ENCODE measurements at regions not wholly inside any gene's neighbourhood (a gene's known extent, or its start where the extent isn't known, plus 50 kb on each side); places are given as distances from the start of the nearest gene placed in this dataset.

DNA sequence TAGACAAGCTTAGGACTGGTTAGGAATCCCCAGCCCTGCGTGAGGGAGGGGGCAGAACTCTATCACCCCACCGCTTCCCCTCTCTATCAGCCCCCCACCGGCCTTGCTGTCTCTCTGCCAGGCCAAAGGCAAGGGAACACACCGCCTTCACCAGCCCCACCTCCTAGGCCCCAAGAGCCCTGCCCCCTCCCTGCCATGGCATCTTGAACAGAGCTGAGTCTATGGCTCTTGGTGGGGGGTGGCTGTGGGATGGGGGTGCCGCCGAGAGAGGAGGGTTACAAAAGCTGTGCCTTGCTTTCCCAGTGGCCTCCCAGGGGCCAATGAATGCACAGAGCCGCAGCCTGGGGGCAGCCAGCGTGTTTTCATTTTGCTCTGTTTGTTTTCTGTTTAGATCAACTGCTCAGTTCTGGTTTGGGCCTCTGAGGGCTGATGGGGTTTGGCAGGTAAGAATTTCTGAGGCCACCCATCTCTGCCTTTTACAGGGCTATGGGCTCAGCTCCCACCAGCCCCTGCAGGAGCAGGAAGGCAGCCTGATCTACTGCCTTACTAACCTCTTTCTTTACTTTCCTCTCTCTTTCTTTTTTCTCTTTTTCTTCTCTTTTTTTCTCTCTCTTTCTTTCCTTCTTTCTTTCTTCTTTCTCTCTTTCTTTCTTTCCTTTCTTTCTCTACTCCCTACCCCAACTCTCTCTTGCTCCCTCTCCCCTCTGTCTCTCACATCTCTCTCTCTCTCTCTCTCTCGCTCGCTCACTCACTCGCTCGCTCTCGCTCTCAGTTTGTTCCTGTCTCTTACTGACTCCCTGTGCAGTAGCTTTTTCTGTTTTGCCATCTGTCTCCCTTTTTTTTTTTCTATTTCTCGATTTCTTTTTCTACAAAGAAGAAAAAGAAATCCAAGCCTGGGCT is 128.3 kb downstream of the PJA1 start:
- in situ Hi-C loops (cut with HindIII; ENCODE audit: low pct_unique_long_range_greater_than_20kb, low sequenced_read_pairs) = no loop called here
- DNase-seq (ENCODE audit: low read depth, low spot score) = no peak

DNA sequence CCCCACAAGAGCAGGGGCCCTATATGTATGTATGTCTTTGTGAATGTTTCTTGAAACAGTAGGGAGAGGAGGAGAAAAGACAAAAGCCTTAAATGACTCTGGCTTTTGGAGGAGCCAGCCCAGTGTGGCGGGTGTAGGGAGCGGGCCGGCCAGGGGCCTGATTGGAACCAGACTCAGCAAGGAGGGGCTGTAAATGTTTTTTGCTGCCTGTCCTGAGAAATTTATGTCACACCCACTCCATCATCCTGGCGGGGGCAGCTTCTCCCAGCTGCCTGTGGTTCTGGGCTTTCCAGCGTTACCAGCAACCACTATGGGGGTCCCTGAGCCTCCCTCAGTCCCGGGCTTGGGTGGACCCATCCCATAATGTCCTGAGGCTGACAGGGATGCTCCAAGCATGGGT is 130.8 kb downstream of the PJA1 start:
- in situ Hi-C loops (cut with HindIII; ENCODE audit: low pct_unique_long_range_greater_than_20kb, low sequenced_read_pairs) = no loop called here
- DNase-seq (ENCODE audit: low read depth, low spot score) = no peak

- in situ Hi-C loops (cut with HindIII; ENCODE audit: low pct_unique_long_range_greater_than_20kb, low sequenced_read_pairs) = no loop called here
- DNase-seq (ENCODE audit: low read depth, low spot score) = no peak
Observed at GRCh38 chrX:69033936-69034335, 131.3 kb downstream of the PJA1 start.

GRCh38 chrX:69032601-69033000 is 132.7 kb downstream of the PJA1 start:
- no peak for DNase-seq (ENCODE audit: low read depth, low spot score)
- in situ Hi-C loops (cut with HindIII; ENCODE audit: low pct_unique_long_range_greater_than_20kb, low sequenced_read_pairs) = no loop called here

DNA sequence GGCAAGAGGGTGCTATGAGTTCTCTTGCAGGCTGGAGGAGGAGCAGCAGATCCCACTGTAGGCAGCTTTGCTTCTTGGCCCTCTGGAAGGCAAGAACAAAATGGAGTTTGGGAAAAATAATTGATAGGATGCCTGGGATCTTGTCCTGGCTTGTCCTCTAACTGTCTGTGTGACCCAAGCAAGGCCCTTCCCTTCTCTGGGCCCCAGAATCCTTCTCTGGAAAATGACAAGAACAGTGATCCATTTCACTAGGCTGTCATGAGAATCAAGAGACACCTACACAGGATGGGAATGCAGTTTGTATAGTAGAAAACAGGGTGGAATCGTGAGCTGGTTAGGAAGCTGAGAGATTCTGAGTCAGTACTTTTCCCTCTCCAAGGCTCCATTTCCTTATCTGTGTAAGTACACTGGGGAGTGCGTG is 133.3 kb downstream of the PJA1 start:
- no peak for DNase-seq (ENCODE audit: low read depth, low spot score)
- in situ Hi-C loops (cut with HindIII; ENCODE audit: low pct_unique_long_range_greater_than_20kb, low sequenced_read_pairs) = no loop called here

DNA sequence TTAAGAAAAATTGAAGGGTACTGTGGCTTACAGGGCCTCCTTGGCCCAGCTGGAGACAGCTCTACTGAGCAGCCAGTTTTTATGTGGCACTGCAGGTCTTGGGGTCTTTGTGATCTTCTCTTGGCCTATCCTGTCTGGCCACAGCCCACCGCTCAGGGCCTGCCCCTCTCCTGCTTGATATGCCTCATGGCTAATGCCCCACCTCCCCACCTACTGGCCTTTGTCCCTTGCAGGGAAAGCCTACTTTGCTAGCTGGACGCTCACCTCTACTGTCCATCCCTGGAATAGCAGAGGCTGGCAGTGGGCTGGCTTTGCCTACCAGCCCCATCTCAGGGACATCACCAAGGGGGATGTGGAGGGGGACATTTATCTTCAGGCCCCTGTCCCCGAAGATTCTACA is 134.1 kb downstream of the PJA1 start:
- no peak for DNase-seq (ENCODE audit: low read depth, low spot score)
- in situ Hi-C loops (cut with HindIII; ENCODE audit: low pct_unique_long_range_greater_than_20kb, low sequenced_read_pairs) = no loop called here

DNA sequence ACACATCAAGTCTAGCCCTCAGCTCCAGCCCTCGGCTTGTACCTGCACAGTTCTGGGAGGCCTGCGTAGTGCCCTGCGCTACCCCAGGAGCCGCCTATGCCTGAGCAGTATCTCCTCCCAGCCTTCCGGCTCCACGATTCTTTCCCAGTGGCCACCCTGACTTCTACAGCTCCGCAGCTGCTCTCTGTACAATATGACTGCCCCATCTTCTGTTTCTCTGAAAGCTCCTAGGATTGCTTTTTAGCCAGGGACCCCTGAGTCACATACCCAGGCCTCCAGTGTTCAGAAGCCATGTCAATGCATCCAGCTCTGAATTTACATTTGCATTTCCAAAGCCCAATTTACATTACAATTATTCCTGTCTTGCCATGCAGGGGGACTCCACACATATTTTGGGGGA is 135.5 kb downstream of the PJA1 start:
- in situ Hi-C loops (cut with HindIII; ENCODE audit: low pct_unique_long_range_greater_than_20kb, low sequenced_read_pairs) = no loop called here
- DNase-seq (ENCODE audit: low read depth, low spot score) = no peak

- no peak for DNase-seq (ENCODE audit: low read depth, low spot score)
- in situ Hi-C loops (cut with HindIII; ENCODE audit: low pct_unique_long_range_greater_than_20kb, low sequenced_read_pairs) = no loop called here
Observed at GRCh38 chrX:69028761-69029120, 136.5 kb downstream of the PJA1 start.

DNA sequence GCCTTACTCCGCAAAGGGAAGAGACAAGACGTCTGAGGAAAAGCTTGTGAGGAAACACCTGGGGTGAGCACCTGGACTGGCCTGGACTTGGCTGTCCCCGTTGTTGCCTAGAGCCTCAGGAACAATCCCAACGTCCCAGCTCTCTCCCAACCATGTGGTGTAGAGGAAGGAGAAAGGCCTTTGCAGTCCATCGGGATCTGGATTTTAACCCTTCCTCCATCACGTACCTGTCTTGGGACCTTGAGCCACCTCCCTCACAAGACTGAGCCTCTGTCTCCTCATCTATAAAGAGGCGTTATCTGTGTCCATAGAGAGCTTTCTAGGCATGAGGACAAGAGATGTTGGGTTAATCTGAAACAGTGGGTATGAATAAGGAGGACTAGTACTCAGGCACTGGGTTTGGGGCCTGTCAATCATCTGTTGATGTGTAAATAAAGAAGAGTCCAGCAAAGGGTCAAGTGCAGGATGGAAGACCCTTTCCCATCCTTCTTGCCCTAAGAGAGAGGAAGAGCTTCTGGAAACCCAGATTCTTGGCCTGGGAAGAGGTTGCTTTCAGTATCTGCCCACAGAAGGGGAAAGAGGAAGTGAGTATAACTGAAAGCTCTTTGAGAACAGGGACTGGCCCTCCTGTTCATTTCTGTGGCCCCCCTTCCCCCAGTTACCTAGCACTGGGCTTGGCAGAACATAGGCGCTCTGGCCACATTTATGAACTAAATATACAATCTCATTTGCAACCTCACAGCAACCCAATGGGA is 137.1 kb downstream of the PJA1 start:
- no peak for DNase-seq (ENCODE audit: low read depth, low spot score)
- in situ Hi-C loops (cut with HindIII; ENCODE audit: low pct_unique_long_range_greater_than_20kb, low sequenced_read_pairs) = no loop called here

GRCh38 chrX:69027181-69028005 is 137.9 kb downstream of the PJA1 start:
- no peak for DNase-seq (ENCODE audit: low read depth, low spot score)
- in situ Hi-C loops (cut with HindIII; ENCODE audit: low pct_unique_long_range_greater_than_20kb, low sequenced_read_pairs) = no loop called here

GRCh38 chrX:69025802-69026301 is 139.4 kb downstream of the PJA1 start:
- in situ Hi-C loops (cut with HindIII; ENCODE audit: low pct_unique_long_range_greater_than_20kb, low sequenced_read_pairs) = no loop called here

DNA sequence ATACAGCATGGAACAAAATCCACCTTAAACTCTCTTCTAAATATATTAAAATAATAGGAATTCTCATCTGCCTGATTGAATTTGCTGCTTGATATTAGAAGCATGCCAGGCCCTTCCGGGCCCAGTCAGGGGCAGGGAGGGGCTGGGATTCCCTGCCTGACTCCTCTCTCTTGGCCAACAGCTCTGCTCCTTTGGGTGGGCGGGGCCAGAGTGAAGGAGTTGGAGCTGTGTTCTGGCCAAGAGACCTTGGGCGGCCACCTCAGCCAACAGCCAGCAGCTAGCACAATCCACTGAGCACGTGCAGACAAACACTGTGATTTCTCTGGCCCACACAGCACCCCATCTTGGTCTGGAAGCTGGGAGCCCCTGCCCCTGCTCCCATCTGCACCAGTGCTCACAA is 140.3 kb downstream of the PJA1 start:
- DNase-seq (ENCODE audit: low read depth, low spot score) = no peak
- in situ Hi-C loops (cut with HindIII; ENCODE audit: low pct_unique_long_range_greater_than_20kb, low sequenced_read_pairs) = no loop called here

More at GRCh38 chrX:69025802-69026301, 139.4 kb downstream of the PJA1 start:
- no peak for DNase-seq (ENCODE audit: low read depth, low spot score)

- no peak for DNase-seq (ENCODE audit: low read depth, low spot score)
- in situ Hi-C loops (cut with HindIII; ENCODE audit: low pct_unique_long_range_greater_than_20kb, low sequenced_read_pairs) = no loop called here
Observed at GRCh38 chrX:69024161-69024736, 141.0 kb downstream of the PJA1 start.

- in situ Hi-C loops (cut with HindIII; ENCODE audit: low pct_unique_long_range_greater_than_20kb, low sequenced_read_pairs) = no loop called here
- DNase-seq (ENCODE audit: low read depth, low spot score) = no peak
Observed at GRCh38 chrX:69022430-69022829, 142.8 kb downstream of the PJA1 start.

GRCh38 chrX:69021141-69021960 is 143.9 kb downstream of the PJA1 start:
- no peak for DNase-seq (ENCODE audit: low read depth, low spot score)
- in situ Hi-C loops (cut with HindIII; ENCODE audit: low pct_unique_long_range_greater_than_20kb, low sequenced_read_pairs) = no loop called here

DNA sequence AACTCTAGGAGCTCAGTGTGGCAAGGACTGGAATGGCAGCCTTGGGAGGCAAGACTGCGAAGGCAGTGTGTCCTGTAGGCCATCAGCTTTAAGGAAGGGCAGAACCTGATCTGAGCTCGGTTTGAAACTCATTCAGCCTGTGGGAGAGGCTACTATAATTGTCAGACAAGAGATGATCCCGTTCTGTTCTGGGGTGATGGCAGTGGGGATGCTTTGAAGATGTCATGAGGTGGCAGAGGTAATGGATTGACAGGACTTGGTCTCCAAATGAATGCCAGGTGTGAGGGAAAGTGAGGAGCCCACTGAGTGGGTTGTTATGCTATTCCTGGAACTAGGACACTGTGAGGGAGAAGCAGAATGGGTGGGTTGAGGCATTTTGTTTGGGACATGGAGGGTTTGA is 144.9 kb downstream of the PJA1 start:
- DNase-seq (ENCODE audit: low read depth, low spot score) = no peak
- in situ Hi-C loops (cut with HindIII; ENCODE audit: low pct_unique_long_range_greater_than_20kb, low sequenced_read_pairs) = no loop called here

All from SK-MEL-5 (cell line).